GM12892 (cell line): ENCODE measurements at regions not wholly inside any gene's neighbourhood (a gene's known extent, or its start where the extent isn't known, plus 50 kb on each side); places are given as distances from the start of the nearest gene placed in this dataset.

ENCODE experiments used
- POLR2A ChIP-seq: IDR thresholded peaks from 2 replicates; pipeline ENCODE4 v1.6.1; 2011; ENCODE audit warnings: low read depth, low read length, control low read depth
- POLR2AphosphoS5 ChIP-seq: IDR thresholded peaks from 2 replicates; pipeline ENCODE4 v1.6.1; 2011; ENCODE audit warnings: low read depth, low read length, control low read depth

DNA sequence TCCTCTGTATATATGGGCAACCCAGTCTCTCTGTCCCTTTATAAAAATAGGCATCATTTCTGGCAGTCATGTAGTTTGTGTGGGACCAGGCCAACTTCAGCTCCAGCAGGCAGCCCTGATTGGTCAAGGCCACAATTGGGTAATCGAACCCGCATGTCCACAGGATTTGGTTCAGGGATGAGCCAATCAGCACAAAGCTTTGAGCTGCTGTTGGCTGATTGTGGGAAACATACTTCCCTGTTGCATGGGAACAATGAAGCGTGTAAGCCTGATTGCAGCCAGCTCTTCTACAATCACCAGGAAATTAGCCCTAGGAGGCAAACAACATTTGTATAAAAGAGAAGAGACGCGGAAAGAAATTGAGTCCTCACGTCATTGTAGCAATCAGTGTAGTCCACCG lies 328.6 kb downstream of the PCNX1 start:
- TF ChIP-seq POLR2A: no peak
- no peak for TF ChIP-seq POLR2AphosphoS5
